GM10266 (cell line): ENCODE measurements at regions not wholly inside any gene's neighbourhood (a gene's known extent, or its start where the extent isn't known, plus 50 kb on each side); places are given as distances from the start of the nearest gene placed in this dataset.

Experiments
- DNase-seq: peaks from one replicate; pipeline ENCODE4 v3.0.0; 2012; ENCODE audit errors: extremely low spot score
- TF ChIP-seq, protein P1 (sequence below): IDR thresholded peaks from 2 replicates; pipeline ENCODE4 v1.5.1; 2012; ENCODE audit warnings: mild to moderate bottlenecking, low read depth; ENCODE audit not compliant: control insufficient read depth, insufficient read depth; ENCODE audit errors: missing control alignments

DNA sequence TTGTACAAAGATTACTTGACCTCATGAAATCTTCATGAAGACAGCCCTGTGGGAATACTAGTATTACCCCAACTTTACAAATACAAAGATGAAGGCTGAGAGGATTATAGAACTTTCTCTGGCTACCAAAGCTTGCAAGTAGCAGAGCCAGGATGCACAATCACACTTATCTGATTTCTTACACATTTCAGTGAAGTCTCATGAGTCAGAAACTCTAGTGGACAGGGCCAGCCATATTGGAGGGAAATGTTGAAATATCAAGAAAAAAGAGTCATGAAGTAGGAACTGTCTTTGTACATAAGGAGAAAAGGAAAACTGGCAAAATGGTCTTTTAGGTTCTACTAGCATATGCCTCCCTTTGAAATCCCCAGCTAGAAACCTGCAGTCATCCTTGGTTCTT, 369.6 kb upstream of the WWC1 start:
- TF ChIP-seq, protein P1, sequence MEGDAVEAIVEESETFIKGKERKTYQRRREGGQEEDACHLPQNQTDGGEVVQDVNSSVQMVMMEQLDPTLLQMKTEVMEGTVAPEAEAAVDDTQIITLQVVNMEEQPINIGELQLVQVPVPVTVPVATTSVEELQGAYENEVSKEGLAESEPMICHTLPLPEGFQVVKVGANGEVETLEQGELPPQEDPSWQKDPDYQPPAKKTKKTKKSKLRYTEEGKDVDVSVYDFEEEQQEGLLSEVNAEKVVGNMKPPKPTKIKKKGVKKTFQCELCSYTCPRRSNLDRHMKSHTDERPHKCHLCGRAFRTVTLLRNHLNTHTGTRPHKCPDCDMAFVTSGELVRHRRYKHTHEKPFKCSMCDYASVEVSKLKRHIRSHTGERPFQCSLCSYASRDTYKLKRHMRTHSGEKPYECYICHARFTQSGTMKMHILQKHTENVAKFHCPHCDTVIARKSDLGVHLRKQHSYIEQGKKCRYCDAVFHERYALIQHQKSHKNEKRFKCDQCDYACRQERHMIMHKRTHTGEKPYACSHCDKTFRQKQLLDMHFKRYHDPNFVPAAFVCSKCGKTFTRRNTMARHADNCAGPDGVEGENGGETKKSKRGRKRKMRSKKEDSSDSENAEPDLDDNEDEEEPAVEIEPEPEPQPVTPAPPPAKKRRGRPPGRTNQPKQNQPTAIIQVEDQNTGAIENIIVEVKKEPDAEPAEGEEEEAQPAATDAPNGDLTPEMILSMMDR, result no peak
- DNase-seq, result no peak

DNA sequence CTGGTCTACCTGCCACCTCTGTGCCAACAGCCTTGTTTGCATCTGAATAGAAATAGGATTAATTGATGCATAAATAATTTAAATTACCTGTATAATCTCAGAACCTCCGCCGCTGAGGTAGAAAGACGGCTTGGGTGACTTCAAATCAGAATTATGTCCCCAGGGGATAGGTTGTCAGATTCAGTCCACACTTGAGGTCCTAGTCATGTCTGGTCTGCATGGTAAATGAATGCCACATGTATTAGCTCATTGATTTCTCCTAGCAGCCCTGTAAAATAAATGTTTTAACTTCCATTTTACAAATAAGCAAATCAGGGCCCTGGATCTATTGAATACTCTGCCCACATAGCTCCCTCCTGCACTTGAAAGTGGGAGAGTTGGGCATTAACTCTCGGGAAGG, 368.0 kb upstream of the WWC1 start:
- DNase-seq, result no peak
- TF ChIP-seq, protein P1, result no peak

DNA sequence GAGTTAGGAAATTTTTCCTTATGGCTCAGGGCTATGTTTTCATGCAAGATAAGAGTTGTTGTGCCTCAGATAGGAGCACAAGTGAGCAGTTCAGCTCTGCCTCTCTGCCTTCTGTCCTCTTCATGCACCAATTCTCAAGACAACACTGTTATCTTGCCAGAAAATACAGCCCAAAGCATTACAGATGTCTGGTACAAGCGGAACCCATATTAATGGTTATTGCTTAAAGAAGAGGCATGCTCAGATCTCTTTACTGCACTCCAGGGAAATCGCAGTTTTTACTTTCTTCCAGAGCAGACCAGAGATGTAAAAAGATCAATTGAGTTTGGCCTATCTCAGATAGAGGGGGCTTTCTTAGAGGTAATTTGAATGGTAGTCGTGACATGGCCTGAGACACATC, 361.6 kb upstream of the WWC1 start:
- TF ChIP-seq, protein P1, result no peak
- no peak for DNase-seq

DNA sequence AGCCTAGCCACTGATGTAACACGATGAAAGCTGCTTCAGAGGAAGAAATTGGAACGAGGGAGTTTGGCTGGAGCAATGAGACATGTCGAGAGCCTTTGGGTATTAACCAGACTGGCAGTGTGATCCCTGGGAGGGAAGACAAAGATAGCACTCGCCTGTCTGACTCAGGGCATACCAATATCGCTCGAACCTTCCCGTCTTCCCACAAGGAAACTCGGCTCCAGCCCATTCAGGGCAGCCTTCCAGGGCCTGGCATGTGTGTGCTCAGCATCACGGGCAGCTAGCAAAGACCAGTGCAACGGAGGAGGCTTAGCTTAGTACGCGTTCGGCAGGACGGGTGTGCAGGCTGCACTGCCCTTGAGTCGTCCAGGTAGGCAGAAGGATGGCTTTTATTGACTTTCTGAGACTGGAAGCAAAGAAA, 356.9 kb upstream of the WWC1 start:
- DNase-seq, result no peak
- TF ChIP-seq, protein P1, result no peak

DNA sequence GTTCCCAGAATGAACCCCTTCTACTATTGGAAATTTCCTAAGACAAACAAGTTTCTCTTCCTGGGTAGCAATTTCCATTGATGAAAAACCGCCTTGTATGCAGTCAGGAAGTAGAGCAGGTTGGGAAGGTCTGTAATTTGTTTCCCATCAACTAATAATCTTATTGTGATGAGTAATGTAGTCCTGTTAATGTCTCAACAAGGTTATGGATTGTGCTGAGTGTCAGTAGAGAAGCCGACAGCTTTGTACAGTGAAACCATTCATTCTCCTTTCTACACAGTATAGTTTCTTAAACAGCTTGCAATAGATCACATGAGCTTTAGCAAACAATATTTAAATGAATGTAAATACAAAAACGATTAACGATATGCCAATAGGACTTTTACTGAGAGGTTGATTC, 355.4 kb upstream of the WWC1 start:
- no peak for DNase-seq
- TF ChIP-seq, protein P1, result no peak

DNA sequence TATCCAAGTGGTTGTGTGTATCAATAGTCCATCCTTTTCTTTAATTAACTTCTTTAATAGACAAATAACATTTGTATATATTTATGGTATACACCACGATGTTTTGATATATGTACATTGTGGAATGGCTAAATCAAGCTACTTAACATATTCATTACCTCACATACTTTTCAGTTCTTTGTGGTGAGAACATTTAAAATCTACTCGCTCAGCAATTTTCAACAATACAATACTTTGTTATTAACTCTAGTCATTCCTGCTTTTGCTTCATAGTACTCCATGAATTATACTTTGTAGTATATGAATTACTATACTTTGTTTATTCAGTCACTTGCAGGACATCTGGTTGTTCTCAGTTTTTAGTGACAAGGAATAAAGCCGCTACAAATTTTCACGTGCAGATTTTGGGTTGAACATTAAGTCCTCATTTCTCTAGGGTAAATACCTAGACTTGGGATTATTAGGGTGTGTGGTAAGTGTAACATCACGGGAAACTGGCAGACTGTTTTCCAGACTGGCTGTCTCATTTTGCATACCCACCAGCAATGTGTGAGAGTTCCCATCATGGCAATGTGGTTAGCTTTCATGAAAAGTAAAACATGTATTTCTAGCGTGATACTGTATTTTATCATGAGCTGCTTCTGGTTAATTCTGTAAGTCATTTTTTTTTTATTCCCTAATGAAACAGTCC, 354.4 kb upstream of the WWC1 start:
- DNase-seq, result no peak
- TF ChIP-seq, protein P1, result no peak

DNA sequence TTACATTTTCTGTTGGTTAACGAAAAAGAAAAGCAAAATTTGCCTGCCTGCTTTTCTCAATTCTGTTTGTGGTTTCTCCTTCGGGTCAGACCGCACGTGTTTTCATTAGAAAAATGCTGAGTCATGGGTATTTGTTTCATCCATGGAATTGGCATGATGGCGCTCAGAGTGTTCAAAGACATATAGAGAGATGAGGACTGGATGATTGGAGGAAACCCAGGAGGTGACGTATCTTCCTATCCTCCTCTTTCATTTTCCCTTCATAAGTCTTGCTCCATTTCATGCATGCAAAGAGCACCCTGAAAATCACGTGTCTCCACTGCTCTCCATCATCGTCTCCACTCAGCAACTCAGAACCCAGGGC, 353.8 kb upstream of the WWC1 start:
- TF ChIP-seq, protein P1, result no peak
- DNase-seq, result no peak
